ENCODE measurements at regions not wholly inside any gene's neighbourhood (a gene's known extent, or its start where the extent isn't known, plus 50 kb on each side); places are given as distances from the start of the nearest gene placed in this dataset.

DNA sequence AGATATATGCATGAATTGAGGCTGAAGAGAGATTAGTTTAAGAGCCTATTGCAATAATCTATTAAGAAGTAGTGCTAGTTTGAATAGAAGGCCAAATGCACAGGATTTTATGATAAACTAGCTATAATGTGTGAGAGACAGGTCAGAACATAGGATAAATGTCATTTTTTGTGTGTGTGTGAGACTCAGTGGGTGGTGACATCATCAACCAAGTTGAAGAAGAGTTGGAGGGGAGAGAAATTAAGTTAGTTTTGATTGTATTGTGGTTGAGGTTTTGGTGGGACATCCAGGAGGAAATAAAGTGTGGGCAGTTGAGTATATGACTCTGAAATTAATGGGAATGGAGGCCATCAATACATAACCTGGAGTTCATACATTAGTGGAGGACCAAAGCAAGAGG, 320.1 kb upstream of the CWC22 start:
- TF ChIP-seq, protein P1, sequence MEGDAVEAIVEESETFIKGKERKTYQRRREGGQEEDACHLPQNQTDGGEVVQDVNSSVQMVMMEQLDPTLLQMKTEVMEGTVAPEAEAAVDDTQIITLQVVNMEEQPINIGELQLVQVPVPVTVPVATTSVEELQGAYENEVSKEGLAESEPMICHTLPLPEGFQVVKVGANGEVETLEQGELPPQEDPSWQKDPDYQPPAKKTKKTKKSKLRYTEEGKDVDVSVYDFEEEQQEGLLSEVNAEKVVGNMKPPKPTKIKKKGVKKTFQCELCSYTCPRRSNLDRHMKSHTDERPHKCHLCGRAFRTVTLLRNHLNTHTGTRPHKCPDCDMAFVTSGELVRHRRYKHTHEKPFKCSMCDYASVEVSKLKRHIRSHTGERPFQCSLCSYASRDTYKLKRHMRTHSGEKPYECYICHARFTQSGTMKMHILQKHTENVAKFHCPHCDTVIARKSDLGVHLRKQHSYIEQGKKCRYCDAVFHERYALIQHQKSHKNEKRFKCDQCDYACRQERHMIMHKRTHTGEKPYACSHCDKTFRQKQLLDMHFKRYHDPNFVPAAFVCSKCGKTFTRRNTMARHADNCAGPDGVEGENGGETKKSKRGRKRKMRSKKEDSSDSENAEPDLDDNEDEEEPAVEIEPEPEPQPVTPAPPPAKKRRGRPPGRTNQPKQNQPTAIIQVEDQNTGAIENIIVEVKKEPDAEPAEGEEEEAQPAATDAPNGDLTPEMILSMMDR (IDR thresholded peaks at IDR 0.05; ENCODE audit: poor library complexity, severe bottlenecking): no peak
- TF ChIP-seq EZH2 (IDR thresholded peaks at IDR 0.05; ENCODE audit: borderline replicate concordance, insufficient read depth, low read length, poor library complexity, severe bottlenecking): no peak
- TF ChIP-seq POLR2AphosphoS5 (IDR thresholded peaks at IDR 0.05): no peak
- TF ChIP-seq EP300 (conservative IDR thresholded peaks at IDR 0.05; ENCODE audit: poor library complexity, severe bottlenecking): no peak
- no peak for TF ChIP-seq TAF1 (IDR thresholded peaks at IDR 0.05; ENCODE audit: low read depth)
- TF ChIP-seq RAD21 (conservative IDR thresholded peaks at IDR 0.05): no peak
- TF ChIP-seq, protein P2, sequence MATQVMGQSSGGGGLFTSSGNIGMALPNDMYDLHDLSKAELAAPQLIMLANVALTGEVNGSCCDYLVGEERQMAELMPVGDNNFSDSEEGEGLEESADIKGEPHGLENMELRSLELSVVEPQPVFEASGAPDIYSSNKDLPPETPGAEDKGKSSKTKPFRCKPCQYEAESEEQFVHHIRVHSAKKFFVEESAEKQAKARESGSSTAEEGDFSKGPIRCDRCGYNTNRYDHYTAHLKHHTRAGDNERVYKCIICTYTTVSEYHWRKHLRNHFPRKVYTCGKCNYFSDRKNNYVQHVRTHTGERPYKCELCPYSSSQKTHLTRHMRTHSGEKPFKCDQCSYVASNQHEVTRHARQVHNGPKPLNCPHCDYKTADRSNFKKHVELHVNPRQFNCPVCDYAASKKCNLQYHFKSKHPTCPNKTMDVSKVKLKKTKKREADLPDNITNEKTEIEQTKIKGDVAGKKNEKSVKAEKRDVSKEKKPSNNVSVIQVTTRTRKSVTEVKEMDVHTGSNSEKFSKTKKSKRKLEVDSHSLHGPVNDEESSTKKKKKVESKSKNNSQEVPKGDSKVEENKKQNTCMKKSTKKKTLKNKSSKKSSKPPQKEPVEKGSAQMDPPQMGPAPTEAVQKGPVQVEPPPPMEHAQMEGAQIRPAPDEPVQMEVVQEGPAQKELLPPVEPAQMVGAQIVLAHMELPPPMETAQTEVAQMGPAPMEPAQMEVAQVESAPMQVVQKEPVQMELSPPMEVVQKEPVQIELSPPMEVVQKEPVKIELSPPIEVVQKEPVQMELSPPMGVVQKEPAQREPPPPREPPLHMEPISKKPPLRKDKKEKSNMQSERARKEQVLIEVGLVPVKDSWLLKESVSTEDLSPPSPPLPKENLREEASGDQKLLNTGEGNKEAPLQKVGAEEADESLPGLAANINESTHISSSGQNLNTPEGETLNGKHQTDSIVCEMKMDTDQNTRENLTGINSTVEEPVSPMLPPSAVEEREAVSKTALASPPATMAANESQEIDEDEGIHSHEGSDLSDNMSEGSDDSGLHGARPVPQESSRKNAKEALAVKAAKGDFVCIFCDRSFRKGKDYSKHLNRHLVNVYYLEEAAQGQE (IDR thresholded peaks at IDR 0.05; ENCODE audit: borderline replicate concordance): no peak
- no peak for TF ChIP-seq SMC3 (conservative IDR thresholded peaks at IDR 0.05; ENCODE audit: poor library complexity)

Data from neural cell (in vitro differentiated cells).